Heart left ventricle (tissue), 16 donors: ENCODE measurements at regions not wholly inside any gene's neighbourhood (a gene's known extent, or its start where the extent isn't known, plus 50 kb on each side); places are given as distances from the start of the nearest gene placed in this dataset.
"Not testable (repeated sequence)": the region's sequence is repeated elsewhere in the genome, so short reads cannot be mapped to it uniquely, and the experiment has no call there.

Source experiments
- ATAC-seq, 4 donors: fragments of 200-7000 bp; cut with Tn5 transposase; one replicate each; pipeline ENCODE4 v1.9.1; 2020 to 2022; ENCODE audit warnings: moderate library complexity in 4 of 4, mild to moderate bottlenecking in 3 of 4, moderate number of reproducible peaks in 1 of 4
- DNase-seq, 5 donors: peaks; one replicate each; pipeline ENCODE4 v3.0.0-alpha.2; 2020
- H3K27ac ChIP-seq, 12 donors: fragments of 200-600 bp; sonication (generic) in 4 of 12; one replicate each; pipeline versions ENCODE4 v1.5.0 to v1.8.0; 2016 to 2022; ENCODE audit warnings: mild to moderate bottlenecking in 2 of 12
- H3K27me3 ChIP-seq, 9 donors: fragments of 200-600 bp; sonication (generic) in 2 of 9; one replicate each; pipeline versions ENCODE4 v1.5.1 to v1.8.0; 2016 to 2022; ENCODE audit warnings: mild to moderate bottlenecking in 3 of 9
- H3K36me3 ChIP-seq, 9 donors: fragments of 200-600 bp; sonication (generic) in 2 of 9; one replicate each; pipeline versions ENCODE4 v1.5.0 to v1.8.0; 2018 to 2022; ENCODE audit warnings: mild to moderate bottlenecking in 2 of 9
- H3K4me1 ChIP-seq, 12 donors: fragments of 200-600 bp; sonication (generic) in 4 of 12; one replicate each; pipeline versions ENCODE4 v1.5.0 to v1.8.0; 2016 to 2022; ENCODE audit warnings: mild to moderate bottlenecking in 3 of 12
- H3K4me3 ChIP-seq, 12 donors: fragments of 200-600 bp; sonication (generic) in 4 of 12; one replicate each; pipeline versions ENCODE4 v1.5.0 to v1.8.0; 2017 to 2022; ENCODE audit warnings: mild to moderate bottlenecking in 9 of 12, moderate library complexity in 4 of 12
- H3K9me3 ChIP-seq, 12 donors: fragments of 200-600 bp; sonication (generic) in 4 of 12; one replicate each; pipeline versions ENCODE4 v1.5.0 to v1.8.0; 2016 to 2022; ENCODE audit warnings: mild to moderate bottlenecking in 1 of 12
- CTCF ChIP-seq, 12 donors: fragments of 200-600 bp; sonication (generic) in 4 of 12; IDR thresholded peaks; one replicate each; pipeline versions ENCODE4 v1.5.0 to v1.8.0; 2018 to 2022; ENCODE audit warnings: antibody characterized with exemption in 12 of 12, mild to moderate bottlenecking in 5 of 12
- POLR2A ChIP-seq, 2 donors: fragments of 450-650 bp; IDR thresholded peaks; one replicate each; pipeline ENCODE4 v1.6.1; 2017; ENCODE audit warnings: antibody characterized with exemption in 2 of 2, mild to moderate bottlenecking in 2 of 2, moderate library complexity in 2 of 2
- WGBS, 4 donors: extraction: QIAGEN DNeasy Blood & Tissue Kit in 2 of 4; methylation state at CpG; one replicate each; pipeline versions ENCODE4 v1.1.5 to v1.1.7; 2013 to 2018; 5-methylcytosine and 5-hydroxymethylcytosine counted together
- intact Hi-C, 10 donors: fragments of 100-400 bp; cut with DNase I; formaldehyde crosslinking; loops; one replicate each; pipeline versions ENCODE4 v1.11.1 to v1.14.2; 2022
- donor health status: ischemic (EF 13 %, LVEDD 7.1; RV severe dilation, severe dysfunction).
- donor health status: healthy with polysubstance abuse.
- donor health status: DM: no; HTN: yes; CAD: no.
- donor health status: DM: no; HTN: no; CAD: no.
- donor health status: ischemic (EF 25% LVEDD 6.9; RV normal size, moderate dysfunction).
- donor health status: ischemic (EF 25% LVEDD 5.7; RV mildly dilated, moderate dysfunction).
- donor health status: healthy.
- donor health status: DM: yes; HTN: yes; CAD: no.
- donor health status: ischemic (EF 35%, LVEDD 5.7; RV mildly dilated, moderate dysfunction).
- donor health status: nonischemic (EF 11% LVEDD 7.7; RV severe dilation, severe dysfunction).
- donor health status: DM: yes; HTN: yes; CAD: no.
- donor health status: PGD.
- donor health status: ischemic (EF 29% LVEDD 5.4; RV normal size, mild dysfunction).
- donor health status: nonischemic (EF 23%, LVEDD 6.1; RV moderate dilation, normal function).

DNA sequence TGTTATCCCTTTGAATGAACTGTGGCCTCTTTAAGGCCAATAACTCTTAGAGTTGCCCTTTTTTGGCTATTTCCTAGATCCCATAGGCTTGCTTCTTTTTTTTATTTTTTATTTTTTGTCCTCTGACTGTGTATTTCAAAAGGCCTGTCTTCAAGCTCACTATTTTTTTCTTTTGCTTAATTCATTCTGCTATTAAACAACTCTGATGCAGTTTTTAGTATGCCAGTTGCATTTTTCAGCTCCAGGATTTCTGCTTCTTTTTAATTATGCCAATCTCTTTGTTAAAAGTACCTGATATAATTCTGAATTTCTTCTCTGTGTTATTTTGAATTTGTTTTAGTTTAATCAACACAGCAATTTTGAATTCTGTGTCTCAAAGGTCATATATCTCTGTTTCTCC is 912.1 kb downstream of the PLOD2 start:
- Histone ChIP-seq H3K9me3 (peaks cover 0 to 52% (median 24%) of the 10 kb centered on the region in 12 donors), H3K4me1 (peaks cover 0 to 2% (median 0%) of the 10 kb centered on the region in 12 donors), H3K36me3 (no peaks in the 10 kb centered on the region), H3K4me3 (no peak overlapping the region), H3K27me3 (no peaks in the 10 kb centered on the region), H3K27ac (no peak overlapping the region)
- intact Hi-C loops = no loop called here
- ATAC-seq = no peak
- TF ChIP-seq CTCF (IDR thresholded peaks at IDR 0.05) (no peak), POLR2A (IDR thresholded peaks at IDR 0.05) (no peak)
- no peak for DNase-seq

DNA sequence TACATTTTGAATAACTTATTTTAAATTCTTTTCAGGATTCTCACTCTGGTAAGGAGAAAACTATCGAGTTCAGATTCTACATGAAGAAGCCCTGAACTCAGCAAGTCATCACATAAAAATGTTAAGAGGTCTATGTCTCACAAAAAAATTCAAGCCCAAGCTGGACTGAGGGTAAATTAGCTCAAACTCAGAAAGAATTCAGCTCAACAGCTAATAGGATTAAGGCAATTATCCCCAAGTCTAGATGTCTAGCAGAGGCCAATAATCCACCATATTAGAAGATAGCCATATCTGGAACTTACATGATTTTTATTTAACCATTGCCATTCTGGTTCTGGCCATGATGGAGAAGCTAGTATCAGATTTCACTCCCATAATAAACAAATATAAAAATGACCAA is 909.7 kb downstream of the PLOD2 start:
- H3K4me1 ChIP-seq = no peaks in the 10 kb centered on the region
- intact Hi-C loops = no loop called here
- no peak for DNase-seq
- H3K27ac ChIP-seq = no peak overlapping the region
- ATAC-seq = no peak
- peaks cover 0 to 52% (median 24%) of the 10 kb centered on the region in 12 donors for H3K9me3 ChIP-seq
- TF ChIP-seq CTCF (IDR thresholded peaks at IDR 0.05) = no peak
- no peak for TF ChIP-seq POLR2A (IDR thresholded peaks at IDR 0.05)
- 60 to 75% (median 69%) methylated on average over 1 of the region's 1 CpG for WGBS, 4 donors
- no peaks in the 10 kb centered on the region for H3K36me3 ChIP-seq
- no peak overlapping the region for H3K4me3 ChIP-seq
- no peaks in the 10 kb centered on the region for H3K27me3 ChIP-seq

DNA sequence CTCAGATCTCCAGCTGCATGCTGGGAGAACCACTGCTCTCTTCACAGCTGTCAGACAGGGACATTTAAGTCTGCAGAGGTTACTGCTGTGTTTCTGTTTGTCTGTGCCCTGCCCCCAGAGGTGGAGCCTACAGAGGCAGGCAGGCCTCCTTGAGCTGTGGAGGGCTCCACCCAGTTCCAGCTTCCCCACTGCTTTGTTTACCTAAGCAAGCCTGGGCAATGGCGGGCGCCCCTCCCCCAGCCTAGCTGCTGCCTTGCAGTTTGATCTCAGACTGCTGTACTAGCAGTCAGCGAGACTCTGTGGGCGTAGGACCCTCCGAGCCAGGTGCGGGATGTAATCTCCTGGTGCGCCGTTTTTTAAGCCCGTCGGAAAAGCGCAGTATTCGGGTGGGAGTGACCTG is 903.0 kb downstream of the PLOD2 start:
- H3K4me3 ChIP-seq, H3K9me3 ChIP-seq, H3K36me3 ChIP-seq, H3K27ac ChIP-seq, DNase-seq, intact Hi-C loops, ATAC-seq, H3K27me3 ChIP-seq, H3K4me1 ChIP-seq: not testable (repeated sequence)
- WGBS, 4 donors = 87 to 95% (median 91%) methylated on average over 12 of the region's 12 CpGs

GRCh38 chr3:145259166-145259880 is 901.7 kb downstream of the PLOD2 start:
- intact Hi-C loops = no loop called here
- ATAC-seq = no peak
- H3K27ac ChIP-seq = peak overlapping the region in 1 of 12 donors; percentile 35

DNA sequence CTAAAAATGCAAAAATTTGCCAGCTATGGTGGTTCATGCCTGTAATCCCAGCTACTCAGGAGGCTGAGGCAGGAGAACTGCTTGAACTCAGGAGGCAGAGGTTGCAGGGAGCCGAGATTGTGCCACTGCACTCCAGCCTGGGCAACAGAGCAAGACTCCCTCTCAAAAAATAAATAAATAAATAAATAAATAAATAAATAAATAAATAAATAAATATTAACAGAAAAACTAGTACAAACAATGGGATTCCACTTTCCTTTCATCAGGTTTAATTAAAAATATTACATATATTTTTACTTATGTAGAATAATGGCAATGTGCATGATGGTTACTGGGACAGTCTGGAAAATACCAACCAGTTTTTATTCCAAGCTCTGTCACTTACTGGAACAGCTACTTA is 897.5 kb downstream of the PLOD2 start:
- ATAC-seq, DNase-seq, H3K27me3 ChIP-seq, H3K4me1 ChIP-seq, H3K36me3 ChIP-seq, H3K4me3 ChIP-seq, H3K27ac ChIP-seq, intact Hi-C loops: not testable (repeated sequence)
- peaks cover 0 to 18% (median 0%) of the 10 kb centered on the region in 12 donors for H3K9me3 ChIP-seq
- 88 to 95% (median 89%) methylated on average over 1 of the region's 1 CpG for WGBS, 4 donors

More at GRCh38 chr3:145259166-145259880, 901.7 kb downstream of the PLOD2 start:
- WGBS, 4 donors = 65 to 74% (median 67%) methylated on average over 3 of the region's 3 CpGs
- no peak for DNase-seq
- no peaks in the 10 kb centered on the region for H3K27me3 ChIP-seq
- TF ChIP-seq CTCF (IDR thresholded peaks at IDR 0.05) (no peak), POLR2A (IDR thresholded peaks at IDR 0.05) (no peak)
- H3K4me1 ChIP-seq = peaks cover 0 to 4% (median 0%) of the 10 kb centered on the region in 12 donors
- no peaks in the 10 kb centered on the region for H3K36me3 ChIP-seq
- H3K9me3 ChIP-seq = peaks cover 0 to 6% (median 0%) of the 10 kb centered on the region in 12 donors
- no peak overlapping the region for H3K4me3 ChIP-seq
